ENCODE measurements at regions not wholly inside any gene's neighbourhood (a gene's known extent, or its start where the extent isn't known, plus 50 kb on each side); places are given as distances from the start of the nearest gene placed in this dataset.

DNA sequence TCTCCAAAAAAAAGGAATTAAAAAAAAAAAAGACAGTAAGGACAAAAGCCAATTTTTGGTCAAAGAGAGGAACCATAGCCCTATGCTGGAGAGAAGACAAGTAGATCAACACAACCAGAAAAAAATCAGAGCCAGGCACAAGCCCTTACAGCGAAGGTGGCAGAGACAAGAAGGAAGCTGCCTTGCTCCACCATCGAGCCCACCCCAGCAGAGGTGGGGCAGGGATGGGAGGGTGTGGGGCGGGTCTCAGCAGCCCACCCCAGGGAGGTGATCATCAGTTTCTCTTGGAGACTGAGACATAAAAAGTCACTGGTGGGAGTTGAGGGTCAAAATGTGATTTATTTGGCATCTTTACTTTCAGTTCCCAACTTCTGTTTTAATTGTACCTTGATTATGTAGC lies 332.4 kb downstream of the FOXO1 start:
- H3K4me3 ChIP-seq (replicated peaks in 1 of 2; ENCODE audit: low read depth in 2 of 2, low read length in 2 of 2), result no peak overlapping the region
- TF ChIP-seq, protein P1, sequence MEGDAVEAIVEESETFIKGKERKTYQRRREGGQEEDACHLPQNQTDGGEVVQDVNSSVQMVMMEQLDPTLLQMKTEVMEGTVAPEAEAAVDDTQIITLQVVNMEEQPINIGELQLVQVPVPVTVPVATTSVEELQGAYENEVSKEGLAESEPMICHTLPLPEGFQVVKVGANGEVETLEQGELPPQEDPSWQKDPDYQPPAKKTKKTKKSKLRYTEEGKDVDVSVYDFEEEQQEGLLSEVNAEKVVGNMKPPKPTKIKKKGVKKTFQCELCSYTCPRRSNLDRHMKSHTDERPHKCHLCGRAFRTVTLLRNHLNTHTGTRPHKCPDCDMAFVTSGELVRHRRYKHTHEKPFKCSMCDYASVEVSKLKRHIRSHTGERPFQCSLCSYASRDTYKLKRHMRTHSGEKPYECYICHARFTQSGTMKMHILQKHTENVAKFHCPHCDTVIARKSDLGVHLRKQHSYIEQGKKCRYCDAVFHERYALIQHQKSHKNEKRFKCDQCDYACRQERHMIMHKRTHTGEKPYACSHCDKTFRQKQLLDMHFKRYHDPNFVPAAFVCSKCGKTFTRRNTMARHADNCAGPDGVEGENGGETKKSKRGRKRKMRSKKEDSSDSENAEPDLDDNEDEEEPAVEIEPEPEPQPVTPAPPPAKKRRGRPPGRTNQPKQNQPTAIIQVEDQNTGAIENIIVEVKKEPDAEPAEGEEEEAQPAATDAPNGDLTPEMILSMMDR (IDR thresholded peaks at IDR 0.05; ENCODE audit: low read depth, low read length), result no peak
- no peak for DNase-seq (ENCODE audit: low read depth in 2 of 2)

DNA sequence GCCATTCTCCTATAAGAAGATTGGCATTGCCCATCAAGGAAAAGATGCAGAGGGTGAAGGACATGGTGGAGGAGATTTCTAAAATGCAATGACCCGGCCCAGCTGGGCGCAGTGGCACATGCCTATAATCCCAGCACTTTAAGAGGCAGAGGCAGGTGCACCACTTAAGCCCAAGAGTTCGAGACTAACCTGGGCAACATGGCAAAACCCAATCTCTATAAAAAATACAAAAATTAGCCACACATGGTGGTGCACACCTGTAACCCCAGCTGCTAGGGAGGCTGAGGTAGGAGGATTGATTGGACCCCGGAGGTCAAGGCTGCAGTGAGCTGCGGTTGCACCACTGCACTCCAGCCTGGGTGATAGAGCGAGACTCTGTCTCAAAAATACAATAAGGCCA lies 331.8 kb downstream of the FOXO1 start:
- no peak for DNase-seq (ENCODE audit: low read depth in 2 of 2)
- no peak overlapping the region for H3K4me3 ChIP-seq (replicated peaks in 1 of 2; ENCODE audit: low read depth in 2 of 2, low read length in 2 of 2)
- TF ChIP-seq, protein P1 (IDR thresholded peaks at IDR 0.05; ENCODE audit: low read depth, low read length), result no peak

DNA sequence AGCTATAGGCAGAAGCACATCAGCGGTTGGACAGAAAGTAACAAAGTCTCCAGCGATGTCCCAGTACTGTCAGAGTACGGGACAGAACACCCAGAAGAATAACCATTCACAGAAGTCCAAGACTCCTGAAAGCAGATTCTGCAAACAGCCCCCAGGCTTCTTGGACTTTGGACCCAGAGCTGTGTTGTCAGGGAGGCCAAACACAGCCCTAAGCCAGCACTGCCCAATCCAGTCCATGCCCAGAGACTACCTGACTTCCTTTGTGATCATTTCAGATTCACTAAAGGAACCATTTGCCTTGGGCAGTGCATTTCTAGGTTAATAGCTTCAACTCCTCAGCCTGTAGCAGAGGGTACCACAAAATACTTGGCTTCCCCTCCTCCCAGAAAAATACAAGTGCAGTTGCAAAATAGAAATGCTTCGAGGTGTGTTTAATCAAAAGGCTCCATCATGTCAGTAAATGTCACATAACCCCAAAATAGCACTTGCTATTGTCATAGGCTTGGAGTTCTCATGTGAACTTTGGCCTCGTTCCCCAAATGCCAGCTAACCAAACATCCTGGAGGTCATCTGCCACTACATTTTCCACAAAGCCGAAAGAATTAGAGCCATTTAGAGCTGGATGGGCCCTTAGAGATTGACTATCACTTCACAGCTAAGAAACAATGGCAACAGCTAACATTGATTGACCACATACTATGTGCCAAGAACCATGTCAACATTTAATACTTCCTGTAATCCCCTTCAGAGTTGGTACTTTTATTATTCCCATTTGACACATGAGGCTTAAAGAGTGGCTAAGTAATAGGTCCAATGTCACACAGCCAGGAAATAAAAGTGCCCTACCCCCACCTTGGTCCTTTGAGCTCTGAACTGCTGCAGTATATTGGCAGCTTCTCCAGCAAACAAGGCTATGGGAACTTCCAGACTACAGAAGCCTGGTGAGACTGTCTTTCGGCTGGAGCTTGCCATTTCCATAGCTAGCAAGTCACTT lies 329.9 kb downstream of the FOXO1 start:
- H3K4me3 ChIP-seq (replicated peaks in 1 of 2; ENCODE audit: low read depth in 2 of 2, low read length in 2 of 2), result no peak overlapping the region
- no peak for DNase-seq (ENCODE audit: low read depth in 2 of 2)
- TF ChIP-seq, protein P1 (IDR thresholded peaks at IDR 0.05; ENCODE audit: low read depth, low read length), result no peak

DNA sequence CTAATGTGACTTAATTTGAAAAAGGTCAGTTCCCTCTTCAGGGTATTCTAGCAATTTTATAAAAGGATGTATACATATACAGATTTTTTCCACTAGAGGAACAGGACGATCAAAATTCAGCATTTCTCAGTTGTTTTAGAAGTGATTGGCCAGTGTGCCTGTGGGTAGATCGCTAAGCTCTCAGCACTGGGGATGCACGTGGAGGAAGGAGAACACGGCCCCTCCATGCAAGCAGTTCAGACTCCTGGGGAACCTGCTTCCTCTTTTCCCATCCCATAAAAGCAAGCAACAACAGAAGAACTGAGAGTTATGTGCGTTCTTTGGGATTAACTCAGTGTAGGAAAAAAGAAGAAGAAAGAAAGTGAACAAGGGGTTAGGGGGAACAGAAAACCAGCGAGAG lies 328.8 kb downstream of the FOXO1 start:
- no peak overlapping the region for H3K4me3 ChIP-seq (replicated peaks in 1 of 2; ENCODE audit: low read depth in 2 of 2, low read length in 2 of 2)
- TF ChIP-seq, protein P1 (IDR thresholded peaks at IDR 0.05; ENCODE audit: low read depth, low read length), result no peak
- no peak for DNase-seq (ENCODE audit: low read depth in 2 of 2)

DNA sequence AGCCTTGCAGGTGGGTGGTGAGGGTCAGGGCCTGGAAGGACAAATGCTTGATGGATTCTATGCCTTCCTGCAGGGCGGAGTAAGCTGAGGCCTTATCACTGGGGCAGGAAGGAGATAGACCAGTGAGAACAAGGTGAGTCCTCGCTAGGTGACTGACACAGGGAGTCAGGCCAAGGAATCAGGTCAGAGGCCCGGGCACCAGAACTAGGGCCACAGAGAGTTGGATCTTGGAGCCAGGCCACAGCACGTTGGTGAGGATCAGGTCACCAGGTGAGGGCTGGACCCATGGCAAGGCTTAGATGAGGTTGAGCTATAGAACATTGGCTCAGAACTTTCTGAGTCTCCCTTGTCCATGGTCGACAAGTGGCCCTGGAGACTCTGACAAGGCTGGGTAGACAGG lies 328.2 kb downstream of the FOXO1 start:
- no peak for DNase-seq (ENCODE audit: low read depth in 2 of 2)
- H3K4me3 ChIP-seq (replicated peaks in 1 of 2; ENCODE audit: low read depth in 2 of 2, low read length in 2 of 2), result no peak overlapping the region
- TF ChIP-seq, protein P1 (IDR thresholded peaks at IDR 0.05; ENCODE audit: low read depth, low read length), result no peak

DNA sequence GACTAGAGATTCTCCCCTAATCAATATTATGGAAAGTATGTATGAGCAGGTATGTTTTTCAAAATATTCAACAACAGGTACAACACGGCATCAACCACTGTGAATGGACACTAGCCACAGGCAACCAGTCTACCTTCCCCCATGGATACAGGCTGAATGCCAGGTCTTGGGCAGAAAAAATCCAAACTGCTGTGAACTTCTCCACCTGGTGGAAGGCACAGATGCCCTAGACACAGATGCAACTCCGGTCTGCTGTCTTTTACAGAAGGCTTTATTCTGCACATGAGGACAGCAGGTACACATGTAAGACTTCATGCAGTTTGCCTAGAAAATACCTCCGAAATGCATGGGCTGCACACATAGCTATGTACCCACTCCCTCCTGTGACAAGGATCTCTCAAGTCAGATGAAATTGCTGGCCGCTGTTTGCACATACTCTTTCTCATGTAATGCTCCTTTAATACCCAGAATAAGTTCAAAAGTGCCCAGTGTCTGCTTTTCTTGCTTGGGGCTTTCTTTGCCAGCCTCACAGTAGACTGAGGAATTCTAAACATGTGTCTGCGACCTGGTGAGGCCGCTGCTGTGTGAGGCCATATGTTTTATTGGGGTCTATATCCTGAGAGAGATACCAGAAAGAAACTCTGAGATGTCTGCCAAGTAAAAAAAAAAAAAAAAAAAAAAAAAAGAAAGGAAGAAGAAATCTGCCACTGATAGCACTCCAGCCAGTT lies 325.9 kb downstream of the FOXO1 start:
- no peak overlapping the region for H3K4me3 ChIP-seq (replicated peaks in 1 of 2; ENCODE audit: low read depth in 2 of 2, low read length in 2 of 2)
- DNase-seq (ENCODE audit: low read depth in 2 of 2), result peak in 1 of 2 donors; percentile 60
- TF ChIP-seq, protein P1 (IDR thresholded peaks at IDR 0.05; ENCODE audit: low read depth, low read length), result peak; percentile 15

All from cardiac fibroblast (primary cell).